OCI-M2 (cell line): ENCODE measurements at regions not wholly inside any gene's neighbourhood (a gene's known extent, or its start where the extent isn't known, plus 50 kb on each side); places are given as distances from the start of the nearest gene placed in this dataset.

Experiments used
- DNase-seq: peaks from one replicate; lab custom pipeline; 2025; ENCODE audit not compliant: unreplicated experiment; lab: John Stamatoyannopoulos, UW

DNA sequence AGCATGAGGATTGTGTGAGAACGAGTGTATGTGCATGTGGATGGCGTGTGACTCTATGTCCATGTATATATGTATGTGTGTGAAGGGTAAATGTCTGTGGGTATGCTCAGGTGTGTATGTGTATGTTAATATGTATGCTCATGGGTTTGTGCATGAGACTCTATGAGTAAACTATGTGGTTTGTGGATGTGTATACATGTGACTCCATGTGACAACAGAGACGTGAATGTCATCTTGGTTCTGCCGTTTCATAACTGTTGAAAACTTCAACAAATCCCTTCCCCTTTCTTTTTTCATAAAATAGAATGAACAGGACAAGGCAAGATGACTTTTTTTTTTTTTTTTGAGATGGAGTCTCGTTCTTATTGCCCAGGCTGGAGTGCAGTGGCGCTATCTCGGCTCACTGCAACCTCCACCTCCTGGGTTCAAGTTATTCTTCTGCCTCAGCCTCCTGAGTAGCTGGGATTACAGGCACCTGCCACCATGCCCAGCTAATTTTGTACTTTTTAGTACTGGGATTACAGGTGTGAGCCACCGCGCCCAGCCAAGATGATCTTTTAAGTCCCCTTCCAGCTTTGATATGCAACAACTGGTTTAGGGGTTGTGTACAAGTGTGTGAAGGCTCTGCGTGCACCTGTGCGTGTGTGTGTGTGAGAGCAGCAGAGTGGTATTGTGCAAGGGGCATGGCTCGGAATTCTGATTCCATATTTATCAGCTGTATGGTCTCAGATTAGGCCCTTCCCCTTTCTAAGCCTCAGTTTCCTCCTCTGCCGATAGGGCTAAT, 106.3 kb downstream of the EBNA1BP2 start:
- DNase-seq: no peak

DNA sequence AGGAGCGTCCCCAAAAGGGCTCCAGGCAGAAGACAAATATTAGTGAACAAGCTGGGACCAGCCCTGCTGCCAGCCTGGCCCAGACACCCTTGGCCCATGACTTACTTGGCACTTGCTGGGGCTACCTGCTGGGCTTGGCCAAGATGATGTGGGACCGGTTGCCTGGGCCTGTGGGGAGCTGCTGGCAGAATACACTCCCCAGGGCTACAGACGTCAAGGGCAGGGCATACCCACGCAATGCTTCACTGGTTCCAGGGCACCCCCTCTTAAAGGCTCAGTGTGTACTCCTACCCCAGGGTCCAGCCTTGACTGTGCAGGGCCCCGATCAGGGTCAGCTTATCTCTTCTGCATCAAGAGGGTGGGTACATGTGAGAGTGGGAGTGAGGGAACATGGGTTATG, 106.5 kb upstream of the SLC2A1 start:
- DNase-seq: no peak

DNA sequence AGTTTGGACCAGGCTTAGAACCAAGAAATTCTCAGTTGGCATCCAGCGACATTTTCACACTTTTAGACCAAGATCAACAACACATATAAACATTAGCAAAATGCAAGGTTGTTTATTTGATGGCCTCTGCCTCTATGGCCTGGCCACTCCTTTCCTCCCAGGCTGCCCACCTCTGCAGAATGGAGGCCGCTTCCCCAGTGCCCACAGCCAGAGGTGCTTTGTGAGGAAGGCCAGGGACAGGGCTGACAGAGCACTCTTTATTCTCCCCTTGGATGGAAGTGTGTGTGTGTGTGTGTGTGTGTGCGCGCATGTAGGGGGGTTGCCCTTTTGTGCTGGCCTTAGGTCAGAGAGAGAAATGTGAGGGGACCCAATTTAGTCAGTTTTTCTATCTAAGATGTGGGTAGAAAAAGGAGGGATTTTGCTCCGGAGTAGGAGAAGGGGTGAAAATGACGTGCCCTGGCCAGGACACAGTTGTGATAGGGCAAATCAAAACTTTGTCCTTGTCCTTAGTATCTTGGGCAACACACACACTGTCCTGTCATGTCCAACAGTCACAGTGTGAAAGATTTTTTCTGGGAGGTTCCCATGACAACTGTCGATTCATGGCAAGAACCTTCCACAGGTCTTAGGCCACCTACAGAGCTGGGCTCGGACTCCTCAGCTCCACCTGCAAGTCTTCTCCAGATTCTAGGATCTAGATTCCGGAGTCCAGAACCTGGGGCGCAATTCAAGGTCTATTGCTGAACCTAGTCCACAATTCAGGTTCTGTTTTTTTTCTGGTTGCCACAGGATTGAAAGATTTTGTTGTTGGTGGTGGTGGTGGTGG, 104.9 kb upstream of the SLC2A1 start:
- no peak for DNase-seq

DNA sequence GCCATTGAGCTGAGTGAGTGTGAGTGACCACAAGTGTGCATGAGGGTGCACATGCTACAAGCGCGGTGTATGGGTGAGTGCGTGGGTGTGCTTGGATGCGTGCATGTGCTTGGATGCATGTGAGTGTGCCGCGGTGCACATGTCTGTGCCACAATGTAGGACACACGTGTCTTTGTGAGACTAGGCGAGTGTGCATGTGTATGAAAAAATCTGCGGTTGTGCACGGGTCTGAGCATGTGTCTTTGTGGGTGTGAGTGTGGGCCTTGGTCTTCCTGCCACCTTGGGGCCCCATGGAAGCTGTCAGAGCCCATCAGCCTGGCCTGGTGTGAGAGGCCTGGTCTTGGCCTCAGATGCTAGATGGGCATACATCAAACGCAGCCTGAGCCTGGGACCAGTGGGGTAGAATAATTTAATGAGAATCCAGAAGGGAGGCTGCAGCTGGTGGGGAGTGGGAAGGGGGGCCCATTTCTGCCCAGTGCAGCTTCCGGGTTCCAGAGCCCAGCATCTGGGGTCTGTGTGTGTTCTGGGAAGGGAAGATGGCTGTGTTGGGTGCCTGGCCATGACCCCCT, 103.9 kb upstream of the SLC2A1 start:
- DNase-seq: no peak

DNA sequence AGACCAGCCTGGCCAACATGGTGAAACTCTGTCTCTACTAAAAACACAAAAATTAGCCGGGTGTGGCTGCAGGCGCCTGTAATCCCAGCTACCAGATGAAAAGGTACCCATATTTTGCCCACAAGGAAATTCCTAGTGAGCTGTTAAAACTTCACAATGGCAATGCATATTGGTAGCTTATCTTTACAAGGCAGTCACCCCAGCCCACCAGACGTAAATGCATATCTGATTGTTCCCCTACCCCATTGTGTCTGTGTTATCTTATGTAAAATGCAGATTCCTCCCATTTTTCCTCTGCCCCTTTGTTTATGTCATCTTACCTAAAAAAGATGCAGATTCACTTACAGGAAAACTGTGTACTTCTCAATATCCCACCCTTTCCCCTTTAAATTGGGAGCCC, 103.1 kb upstream of the SLC2A1 start:
- DNase-seq: no peak

DNA sequence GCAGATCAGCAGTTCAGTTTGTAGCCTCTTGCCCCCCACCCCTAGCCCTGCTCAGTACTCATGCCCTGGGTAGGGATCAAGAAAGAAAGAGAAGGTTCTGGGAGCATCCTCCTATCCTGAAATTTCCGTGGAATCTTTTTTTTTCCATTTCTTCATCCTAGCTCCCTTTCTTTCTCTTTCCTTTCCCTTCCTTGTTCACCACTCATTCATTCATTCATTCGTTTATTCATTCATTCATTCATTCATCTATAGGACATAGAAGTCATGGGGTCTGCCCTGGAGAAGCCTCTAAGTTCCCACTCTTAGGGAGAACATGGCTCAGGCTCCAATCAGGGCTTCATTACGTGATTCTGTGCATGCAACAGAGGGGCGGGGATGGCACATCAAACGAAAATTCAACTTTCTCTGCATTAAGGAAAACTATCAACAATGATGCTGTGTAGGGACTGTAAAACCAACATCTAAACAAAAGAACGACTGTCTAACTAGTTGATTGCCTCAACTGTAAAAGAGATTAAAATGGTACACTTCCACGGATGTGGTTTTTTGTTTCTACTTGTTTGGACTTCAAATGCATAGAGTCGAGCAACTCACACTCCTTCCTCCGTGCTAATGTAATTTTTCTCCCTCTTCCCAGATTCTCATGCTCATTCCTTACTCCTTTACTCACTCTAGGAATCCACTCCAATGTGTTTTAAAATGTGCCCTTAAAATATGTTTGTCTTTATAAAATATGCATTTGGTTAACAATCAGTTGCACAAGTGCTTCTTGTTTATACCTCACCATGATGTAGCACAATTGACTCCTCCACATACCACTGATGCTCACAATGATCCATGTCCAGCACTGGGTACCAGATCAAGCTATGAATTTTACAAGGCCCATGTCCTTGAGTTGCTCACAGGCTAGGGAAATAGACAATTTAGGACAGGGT, 101.2 kb upstream of the SLC2A1 start:
- no peak for DNase-seq

DNA sequence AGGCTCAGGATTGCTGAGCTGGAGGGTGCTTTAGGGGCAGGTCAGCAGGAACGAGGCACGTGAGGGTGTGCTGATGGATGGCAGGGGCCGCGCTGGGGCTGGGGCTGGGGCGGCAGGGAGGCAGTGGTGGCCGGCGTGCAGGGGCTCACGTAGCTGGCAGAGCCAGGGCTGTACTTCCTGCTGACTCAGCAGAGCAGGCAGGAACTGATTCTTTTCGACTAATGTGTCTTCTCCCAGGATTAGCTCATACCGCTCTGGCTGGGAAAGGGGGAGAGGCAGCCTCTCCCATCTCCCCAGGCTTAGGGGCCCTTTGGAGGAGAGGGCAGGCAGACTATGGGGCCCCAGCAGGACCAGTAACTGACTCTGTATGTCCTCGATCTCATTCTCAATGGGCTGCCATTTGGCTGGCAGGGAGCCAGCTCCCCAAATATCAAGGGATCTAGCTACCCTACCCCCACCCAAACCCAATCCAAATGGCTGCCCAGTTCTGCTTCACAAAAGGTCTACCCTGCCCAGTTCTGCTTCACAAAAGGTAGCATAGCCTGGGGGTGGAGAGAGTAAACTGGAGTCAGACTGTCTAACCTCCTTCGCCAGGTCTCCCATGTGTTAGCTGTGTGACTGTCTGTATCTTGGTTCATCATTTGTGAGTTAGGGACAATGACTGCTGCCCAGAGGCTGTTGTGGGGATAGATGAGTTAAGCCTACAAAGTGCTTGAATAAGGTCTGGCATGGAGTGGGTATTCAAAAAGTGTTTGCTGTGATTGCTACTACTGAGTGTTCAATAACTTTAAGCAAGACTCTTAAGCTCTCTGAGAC, 100.1 kb upstream of the SLC2A1 start:
- no peak for DNase-seq

DNA sequence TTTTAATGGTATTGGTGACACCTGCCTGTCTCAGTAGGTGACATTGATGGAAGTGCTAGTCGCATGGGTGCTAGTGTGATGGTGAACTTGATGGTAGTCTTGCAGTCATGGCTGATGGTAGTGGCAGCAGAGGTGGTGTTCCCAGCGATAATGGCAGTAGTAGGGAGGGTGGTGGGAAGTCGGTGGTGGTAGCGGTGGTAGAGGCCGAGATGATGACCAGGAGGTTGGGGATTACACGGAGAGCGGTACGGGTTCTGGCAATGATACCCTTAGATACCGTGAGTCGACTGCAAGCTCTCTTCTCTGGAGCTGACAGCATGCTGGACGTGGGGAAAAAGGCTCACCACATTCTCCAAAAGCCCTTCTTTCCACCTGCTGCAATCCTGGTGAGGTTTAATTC, 99.4 kb upstream of the SLC2A1 start:
- no peak for DNase-seq

DNA sequence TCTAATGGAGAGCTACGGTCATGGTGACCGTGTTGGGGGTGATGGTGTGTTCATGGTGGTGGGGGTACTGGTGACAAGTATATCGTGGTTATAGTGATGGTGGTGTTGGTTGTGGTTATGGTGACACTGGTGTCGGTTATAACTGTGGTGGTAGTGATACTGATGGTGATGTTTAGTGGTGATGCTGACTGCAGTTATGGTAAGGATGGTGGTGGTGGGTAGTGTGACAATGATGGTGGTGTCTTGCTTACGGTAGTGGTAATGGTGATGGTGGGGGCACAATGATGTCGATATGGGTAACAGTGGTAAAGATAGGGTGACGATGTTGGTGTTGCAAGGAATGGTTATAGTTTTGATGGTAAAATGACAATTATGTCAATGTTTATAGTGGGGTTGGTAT, 98.9 kb upstream of the SLC2A1 start:
- DNase-seq: no peak

DNA sequence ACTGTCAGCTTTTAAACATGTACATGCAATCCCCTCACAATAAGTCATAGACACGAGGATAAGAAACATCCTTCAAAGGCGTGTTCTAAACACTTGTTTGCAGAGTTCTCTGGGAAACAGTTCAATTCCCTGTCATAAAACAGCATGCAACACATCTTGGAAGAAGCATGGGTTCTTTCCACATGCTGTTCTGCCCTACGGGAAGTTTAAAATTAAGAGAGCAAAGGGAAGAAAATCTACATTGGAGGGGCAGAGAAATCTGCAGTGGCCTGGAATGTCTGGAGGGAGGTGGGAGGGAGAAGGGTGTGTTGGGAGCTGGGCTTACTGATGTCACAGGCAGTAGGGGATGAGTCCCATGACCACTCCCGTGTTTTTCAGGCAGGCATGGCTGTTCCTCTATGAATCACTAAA, 98.3 kb upstream of the SLC2A1 start:
- no peak for DNase-seq

DNA sequence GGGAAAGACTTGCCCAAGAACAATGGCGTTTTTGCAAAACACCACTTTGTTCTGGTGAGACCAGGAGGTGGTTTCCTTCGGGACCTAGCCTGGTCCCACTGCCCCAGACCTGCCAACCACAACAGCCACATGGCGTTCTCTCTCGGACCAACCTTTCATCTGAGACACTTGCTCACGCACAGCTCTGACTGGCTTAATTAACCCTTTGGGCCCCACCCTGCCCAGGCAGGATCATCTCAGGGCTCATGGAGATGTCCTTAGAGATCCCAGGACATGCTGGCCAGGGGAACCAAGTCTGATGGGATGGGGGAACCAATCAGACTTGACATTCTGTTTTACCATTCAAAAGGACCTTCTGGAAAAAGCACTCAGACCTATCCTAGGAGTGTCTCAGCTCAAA, 97.8 kb upstream of the SLC2A1 start:
- no peak for DNase-seq

DNA sequence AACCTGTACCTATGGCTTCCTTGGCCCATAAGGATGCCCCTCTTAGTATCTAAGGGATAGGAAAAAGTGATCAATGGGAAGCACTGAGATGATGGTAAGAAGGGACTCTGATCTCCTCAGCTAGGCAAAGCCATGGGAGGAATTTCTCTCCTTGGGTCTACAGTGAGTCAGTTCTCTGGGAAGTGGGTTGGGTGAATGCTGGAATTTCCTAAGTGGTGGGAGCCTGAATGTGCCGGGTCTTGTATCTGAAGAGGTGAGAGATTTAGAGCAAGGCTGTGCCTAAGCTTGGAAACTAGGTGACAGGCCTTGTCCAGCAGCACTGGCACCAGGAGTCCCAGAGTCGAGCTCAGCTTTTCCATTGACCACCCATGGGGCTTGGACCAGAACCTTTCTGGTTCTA, 96.3 kb upstream of the SLC2A1 start:
- DNase-seq: no peak

DNA sequence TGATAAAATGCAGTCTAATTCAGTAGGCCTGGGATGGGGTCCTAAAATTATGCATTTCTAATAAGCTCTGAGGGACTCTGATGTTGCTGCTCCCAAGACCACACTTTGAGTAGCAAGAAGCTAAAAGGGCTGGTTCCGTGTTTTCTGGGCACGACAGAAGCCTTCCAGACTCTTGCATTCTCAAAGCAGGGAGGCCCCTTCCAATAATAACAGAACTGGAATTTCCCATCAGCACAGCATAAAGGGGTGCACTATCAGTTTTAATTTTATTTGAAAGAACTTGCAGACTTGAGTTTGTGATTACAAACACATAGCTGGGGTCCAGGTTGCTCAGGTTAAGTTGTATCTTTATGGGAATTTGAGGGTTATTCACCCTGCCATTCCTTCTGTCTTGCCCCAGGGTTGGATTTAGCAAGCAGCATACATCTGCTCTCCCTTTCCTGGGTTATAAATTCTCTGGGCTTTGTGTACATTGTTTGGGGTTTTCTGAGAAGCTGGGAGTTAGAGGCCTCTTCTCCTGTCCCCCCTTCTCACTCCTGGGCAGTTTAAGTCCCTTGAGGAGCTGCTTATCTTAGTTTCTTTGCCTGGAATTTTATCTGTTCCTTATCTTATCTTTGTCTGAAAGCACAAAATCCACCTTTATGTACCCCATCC, 94.2 kb upstream of the SLC2A1 start:
- no peak for DNase-seq

DNA sequence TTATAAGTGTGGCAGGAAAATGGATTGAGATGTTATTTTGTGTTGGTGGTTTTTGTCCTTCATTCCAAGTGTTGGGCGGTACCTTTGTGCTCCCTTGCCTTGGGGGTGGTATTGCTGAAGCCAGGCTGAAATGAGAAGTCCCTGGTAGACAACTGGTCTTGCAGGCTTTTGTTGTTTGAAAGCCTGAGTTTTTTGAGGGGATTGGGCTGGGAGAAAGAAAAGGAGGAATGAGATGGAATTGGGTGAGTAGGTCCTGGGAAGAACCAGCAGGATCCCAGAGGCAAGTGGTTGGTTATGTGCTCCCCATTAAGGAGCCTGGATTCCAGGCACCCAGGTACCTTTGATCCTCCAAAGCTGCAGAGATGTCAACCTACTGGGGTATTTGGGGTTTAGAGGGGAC, 93.7 kb upstream of the SLC2A1 start:
- DNase-seq: no peak

DNA sequence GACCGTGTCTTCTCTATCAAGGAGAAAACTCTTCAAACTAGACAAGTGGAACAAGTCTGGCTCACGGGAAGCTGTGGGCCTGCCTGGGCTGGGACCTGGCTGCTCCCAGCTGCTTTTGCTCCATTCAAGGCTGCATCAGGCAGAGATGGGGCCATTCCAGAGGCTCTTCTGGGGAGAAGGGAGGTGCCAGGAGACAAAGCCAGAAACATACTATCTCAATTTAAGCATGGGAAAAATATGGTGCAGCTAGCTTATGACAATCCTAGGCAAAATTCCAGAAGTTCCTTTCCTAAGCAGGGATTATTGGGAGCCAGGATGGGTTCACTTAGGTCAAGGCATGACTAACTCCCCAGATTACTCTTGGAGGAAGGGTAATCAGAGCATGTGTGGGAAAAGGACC, 90.8 kb upstream of the SLC2A1 start:
- DNase-seq: no peak

DNA sequence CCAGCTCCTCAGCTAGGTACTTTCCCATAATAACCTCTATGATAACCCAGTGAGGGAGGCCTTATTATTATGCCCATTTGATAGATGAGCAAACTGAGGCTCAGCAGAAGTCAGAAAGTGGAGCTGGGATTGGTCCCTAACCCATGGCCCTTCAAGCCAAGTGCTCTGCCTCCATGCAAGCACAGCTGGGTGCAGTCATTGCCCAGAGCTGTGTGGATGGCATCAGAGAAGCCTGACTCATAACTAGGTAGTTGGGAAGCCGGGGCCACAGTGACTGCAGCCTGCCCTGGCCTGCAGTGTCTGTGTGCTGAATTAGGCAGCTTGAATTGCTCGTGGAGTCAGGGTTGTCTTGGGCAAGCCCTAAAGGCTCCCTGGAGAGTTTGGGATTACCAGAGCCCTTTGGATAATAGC, 89.9 kb upstream of the SLC2A1 start:
- no peak for DNase-seq

DNA sequence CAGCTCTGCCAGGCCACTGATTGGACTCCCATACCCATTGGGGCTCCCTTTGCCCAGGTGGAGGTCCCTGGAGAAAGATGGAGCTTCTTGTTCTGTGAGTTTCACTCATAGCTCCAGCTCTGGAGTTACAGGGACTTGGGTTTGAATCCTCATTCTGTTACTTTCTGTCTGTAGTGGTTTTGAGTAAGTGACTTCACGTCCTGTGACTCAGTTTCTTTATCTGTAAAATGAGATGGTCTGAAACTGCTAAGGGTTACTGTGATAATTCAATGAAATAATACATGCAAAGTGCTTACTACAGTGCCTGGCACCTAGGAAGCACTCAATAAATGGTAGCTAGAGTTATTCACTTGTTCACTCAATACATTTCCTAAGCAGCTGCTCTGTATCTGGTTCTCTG, 88.5 kb upstream of the SLC2A1 start:
- no peak for DNase-seq

DNA sequence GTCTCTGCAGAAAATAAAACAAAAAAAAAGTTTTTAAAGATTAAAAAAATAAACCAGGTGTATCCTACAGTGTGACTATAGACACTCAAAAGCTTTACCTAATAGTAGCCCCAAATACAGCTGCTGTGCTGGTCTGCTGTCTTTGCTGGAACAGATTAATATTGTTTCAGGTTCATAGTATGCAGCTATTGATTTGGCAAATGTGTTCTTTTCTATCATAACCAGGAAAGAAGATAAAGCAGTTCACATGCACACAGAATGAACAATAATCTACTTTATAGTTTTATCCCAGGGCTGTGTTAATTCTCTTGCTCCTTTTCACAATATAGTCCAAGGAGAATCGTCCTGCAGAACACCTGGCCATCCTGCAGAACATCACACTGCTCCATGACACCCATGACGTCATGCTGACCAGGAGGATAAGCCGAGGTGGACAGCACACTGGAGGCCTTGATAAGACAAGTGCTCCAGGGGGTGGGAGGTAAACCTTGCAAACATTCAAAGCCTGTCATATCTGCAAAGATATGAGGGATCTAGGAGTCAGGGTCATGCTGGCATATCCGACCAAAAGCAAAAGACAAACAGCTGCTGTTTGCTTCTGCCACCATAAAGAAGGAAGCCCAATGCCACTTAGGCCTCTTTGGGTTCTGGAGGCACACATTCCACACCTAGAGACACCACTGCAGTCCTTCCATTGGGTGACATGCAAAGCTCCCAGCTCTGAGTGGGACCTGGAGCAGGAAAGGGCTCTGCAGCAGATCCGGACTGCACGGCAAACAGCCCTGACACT, 86.1 kb upstream of the SLC2A1 start:
- DNase-seq: no peak

DNA sequence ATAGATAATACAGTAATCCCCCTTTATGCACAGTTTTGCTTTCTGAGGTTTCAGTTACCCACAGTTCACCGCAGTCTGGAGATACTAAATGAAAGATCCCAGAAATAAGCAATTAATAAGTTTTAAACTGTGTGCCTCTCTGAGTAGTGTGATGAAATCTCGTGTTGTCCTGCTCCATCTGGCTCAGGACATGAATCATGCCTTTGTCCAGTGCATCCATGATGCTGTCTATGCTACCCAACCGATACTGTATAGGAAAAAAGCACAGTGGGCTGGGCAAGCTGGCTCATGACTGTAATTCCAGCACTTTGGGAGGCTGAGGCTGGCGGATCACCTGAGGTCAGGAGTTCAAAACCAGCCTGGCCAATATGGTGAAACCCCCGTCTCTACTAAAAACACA, 85.0 kb upstream of the SLC2A1 start:
- no peak for DNase-seq
